Thoracic aorta (tissue), 2 donors: ENCODE measurements at regions not wholly inside any gene's neighbourhood (a gene's known extent, or its start where the extent isn't known, plus 50 kb on each side); places are given as distances from the start of the nearest gene placed in this dataset.

Experiments used
- ATAC-seq: fragments of 150-250 bp; one replicate; pipeline ENCODE4 v1.8.0; 2017; ENCODE audit warnings: low read depth; ENCODE audit not compliant: insufficient number of reproducible peaks, low FRiP score
- DNase-seq: peaks from one replicate; pipeline ENCODE4 v3.0.0-alpha.2; 2020; ENCODE audit warnings: low spot score
- H3K27ac ChIP-seq, 2 donors: fragments of 200-600 bp; sonication (generic); 1 replicate in 1 of 2; 2 replicates in 1 of 2; pipeline ENCODE4 v1.5.1; 2016; ENCODE audit warnings: mild to moderate bottlenecking in 2 of 2, moderate library complexity in 2 of 2
- H3K27me3 ChIP-seq: fragments of 200-600 bp; sonication (generic); replicated peaks from 2 replicates; pipeline ENCODE4 v1.6.0; 2016; ENCODE audit warnings: mild to moderate bottlenecking; ENCODE audit not compliant: insufficient read depth
- H3K36me3 ChIP-seq: fragments of 200-600 bp; sonication (generic); one replicate; pipeline ENCODE4 v1.5.1; 2016
- H3K4me1 ChIP-seq, 2 donors: fragments of 200-600 bp; sonication (generic); 1 replicate in 1 of 2; 2 replicates in 1 of 2; pipeline versions ENCODE4 v1.5.1 to v1.6.0; 2016; ENCODE audit warnings: low read depth in 2 of 2, mild to moderate bottlenecking in 1 of 2; ENCODE audit not compliant: control insufficient read depth in 1 of 2
- H3K4me3 ChIP-seq: fragments of 200-600 bp; sonication (generic); 2 replicates; pipeline ENCODE4 v1.5.1; 2016; ENCODE audit warnings: mild to moderate bottlenecking
- H3K9me3 ChIP-seq: fragments of 200-600 bp; sonication (generic); 2 replicates; pipeline ENCODE4 v1.5.1; 2016
- TF ChIP-seq, protein P1 (sequence below): fragments of 200-600 bp; sonication (generic); IDR thresholded peaks from one replicate; pipeline ENCODE4 v1.5.1; 2019; ENCODE audit warnings: antibody characterized with exemption

DNA sequence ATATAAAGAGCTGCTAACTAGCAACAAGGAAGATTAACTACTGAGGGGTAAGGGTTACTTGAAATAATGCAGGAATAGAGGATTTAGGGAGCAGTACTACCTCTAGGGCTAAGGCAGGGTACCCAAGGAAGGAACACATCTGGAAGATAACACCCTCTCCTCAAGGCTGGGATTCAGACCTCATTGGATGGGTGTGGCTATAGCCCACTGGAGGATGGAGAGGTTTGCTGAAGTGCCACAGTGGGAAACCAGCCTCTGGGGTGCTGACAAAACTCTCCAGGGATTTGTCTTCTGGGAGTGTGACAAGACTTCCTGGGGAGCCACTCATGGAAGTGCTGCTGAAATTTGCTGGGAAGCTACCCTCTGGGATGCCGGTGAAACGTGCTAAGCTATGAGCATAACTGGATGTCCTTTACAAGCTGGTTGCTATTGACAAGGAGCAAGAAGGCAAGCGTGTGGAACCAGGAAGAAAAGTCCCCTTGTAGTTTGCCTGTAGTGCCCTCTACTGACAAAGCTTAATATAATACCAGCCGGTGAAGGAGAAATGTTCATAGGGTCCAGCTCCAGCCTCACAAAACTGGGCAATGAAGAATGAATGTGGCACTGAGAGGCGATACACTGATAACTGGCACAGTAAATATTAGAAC lies 122.8 kb upstream of the USP24 start:
- Histone ChIP-seq H3K27ac (no peak overlapping the region), H3K4me3 (no peak overlapping the region), H3K27me3 (no peaks in the 10 kb centered on the region), H3K4me1 (no peaks in the 10 kb centered on the region), H3K36me3 (no peaks in the 10 kb centered on the region), H3K9me3 (no peaks in the 10 kb centered on the region)
- TF ChIP-seq, protein P1, sequence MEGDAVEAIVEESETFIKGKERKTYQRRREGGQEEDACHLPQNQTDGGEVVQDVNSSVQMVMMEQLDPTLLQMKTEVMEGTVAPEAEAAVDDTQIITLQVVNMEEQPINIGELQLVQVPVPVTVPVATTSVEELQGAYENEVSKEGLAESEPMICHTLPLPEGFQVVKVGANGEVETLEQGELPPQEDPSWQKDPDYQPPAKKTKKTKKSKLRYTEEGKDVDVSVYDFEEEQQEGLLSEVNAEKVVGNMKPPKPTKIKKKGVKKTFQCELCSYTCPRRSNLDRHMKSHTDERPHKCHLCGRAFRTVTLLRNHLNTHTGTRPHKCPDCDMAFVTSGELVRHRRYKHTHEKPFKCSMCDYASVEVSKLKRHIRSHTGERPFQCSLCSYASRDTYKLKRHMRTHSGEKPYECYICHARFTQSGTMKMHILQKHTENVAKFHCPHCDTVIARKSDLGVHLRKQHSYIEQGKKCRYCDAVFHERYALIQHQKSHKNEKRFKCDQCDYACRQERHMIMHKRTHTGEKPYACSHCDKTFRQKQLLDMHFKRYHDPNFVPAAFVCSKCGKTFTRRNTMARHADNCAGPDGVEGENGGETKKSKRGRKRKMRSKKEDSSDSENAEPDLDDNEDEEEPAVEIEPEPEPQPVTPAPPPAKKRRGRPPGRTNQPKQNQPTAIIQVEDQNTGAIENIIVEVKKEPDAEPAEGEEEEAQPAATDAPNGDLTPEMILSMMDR = no peak
- DNase-seq = no peak
- no peak for ATAC-seq

DNA sequence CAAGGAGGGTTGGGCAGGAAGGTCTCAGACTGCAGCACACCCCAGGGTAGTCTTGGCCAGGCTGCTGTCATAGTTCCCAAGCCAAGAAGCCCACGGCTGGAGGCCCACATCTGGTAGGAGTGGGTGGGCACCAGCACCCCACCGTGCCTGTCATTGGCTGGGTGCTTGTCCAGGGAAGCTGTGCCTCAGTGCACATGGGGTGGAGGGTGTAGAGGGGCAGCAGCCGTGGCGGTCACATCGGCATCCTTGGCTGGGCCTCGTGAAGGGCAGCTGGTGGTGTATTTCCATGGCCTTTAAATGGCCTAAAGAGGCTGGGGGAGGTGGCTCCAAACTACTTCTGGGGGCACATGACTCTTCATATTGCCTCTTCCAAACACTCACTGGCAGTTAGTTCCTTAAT lies 119.6 kb upstream of the USP24 start:
- Histone ChIP-seq H3K27ac (no peak overlapping the region), H3K4me1 (no peaks in the 10 kb centered on the region), H3K9me3 (no peaks in the 10 kb centered on the region), H3K27me3 (no peaks in the 10 kb centered on the region), H3K4me3 (no peak overlapping the region), H3K36me3 (no peaks in the 10 kb centered on the region)
- TF ChIP-seq, protein P1 = no peak
- ATAC-seq = no peak
- DNase-seq = no peak

DNA sequence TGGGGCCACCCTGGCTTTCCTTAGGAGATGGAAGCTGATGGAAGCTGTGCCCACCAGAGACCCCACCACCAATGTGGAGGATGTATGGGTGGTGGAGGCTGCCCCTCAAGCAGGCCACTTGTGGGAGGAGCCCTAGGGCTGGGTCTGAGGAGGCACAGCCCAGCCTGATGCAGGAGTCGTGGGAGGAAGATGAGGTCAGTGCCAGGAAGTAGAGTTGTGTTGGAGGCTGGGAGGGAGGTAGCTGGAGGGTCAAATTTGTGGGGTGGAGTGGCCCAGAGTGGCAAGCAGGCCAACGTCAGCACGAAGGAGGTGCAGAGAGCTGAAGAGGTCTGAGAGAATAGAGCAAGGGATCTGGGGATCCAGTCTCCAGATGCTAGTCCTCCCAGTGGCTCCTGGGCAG lies 119.0 kb upstream of the USP24 start:
- H3K27ac ChIP-seq = no peak overlapping the region
- H3K27me3 ChIP-seq = no peaks in the 10 kb centered on the region
- TF ChIP-seq, protein P1 = no peak
- ATAC-seq = no peak
- no peaks in the 10 kb centered on the region for H3K36me3 ChIP-seq
- H3K4me3 ChIP-seq = no peak overlapping the region
- no peaks in the 10 kb centered on the region for H3K9me3 ChIP-seq
- no peaks in the 10 kb centered on the region for H3K4me1 ChIP-seq
- no peak for DNase-seq

DNA sequence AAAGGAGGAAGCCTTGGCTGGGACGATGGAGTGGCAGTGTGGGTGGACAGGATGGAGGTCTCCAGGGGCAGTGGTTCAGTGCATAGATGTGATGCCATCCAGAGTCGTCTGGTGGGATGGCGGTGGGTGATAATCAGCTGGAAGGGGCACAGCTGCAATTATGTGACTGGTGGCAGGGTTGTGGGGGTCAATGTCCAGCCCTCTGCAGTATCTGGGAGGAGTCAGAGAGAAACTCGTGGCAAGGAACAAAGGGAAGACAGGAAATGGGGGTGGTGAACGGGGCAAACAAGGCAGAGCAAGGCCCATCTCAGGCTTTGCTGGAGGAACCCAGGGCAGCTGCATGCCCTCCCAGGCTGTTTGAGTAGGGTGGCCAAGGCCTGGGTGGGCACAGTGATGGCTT lies 118.3 kb upstream of the USP24 start:
- Histone ChIP-seq H3K4me1 (no peaks in the 10 kb centered on the region), H3K9me3 (no peaks in the 10 kb centered on the region), H3K36me3 (no peaks in the 10 kb centered on the region), H3K27ac (no peak overlapping the region), H3K4me3 (no peak overlapping the region), H3K27me3 (no peaks in the 10 kb centered on the region)
- no peak for ATAC-seq
- no peak for DNase-seq
- TF ChIP-seq, protein P1 = no peak

DNA sequence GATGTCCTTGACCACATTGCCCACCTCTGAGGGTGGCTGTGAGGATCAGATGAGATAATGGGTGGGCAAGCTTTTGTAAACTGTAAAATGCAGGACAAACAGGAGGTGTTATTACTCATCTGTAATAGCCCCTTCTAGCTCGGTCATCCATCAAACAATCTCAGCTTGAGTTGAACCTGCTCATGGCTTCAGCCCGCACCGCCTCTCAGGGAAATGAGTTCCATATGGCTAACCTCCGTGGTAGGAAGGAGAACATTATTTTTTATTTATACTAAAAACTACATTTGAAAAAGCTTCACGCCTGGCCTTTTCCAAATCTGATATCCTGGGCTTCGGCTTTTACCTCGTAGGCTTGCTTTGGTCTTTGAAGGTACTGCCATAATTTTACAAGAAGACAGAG lies 116.2 kb upstream of the USP24 start:
- H3K36me3 ChIP-seq = no peaks in the 10 kb centered on the region
- H3K27ac ChIP-seq = no peak overlapping the region
- H3K27me3 ChIP-seq = no peaks in the 10 kb centered on the region
- H3K4me3 ChIP-seq = no peak overlapping the region
- H3K4me1 ChIP-seq = no peaks in the 10 kb centered on the region
- ATAC-seq = no peak
- TF ChIP-seq, protein P1 = no peak
- no peaks in the 10 kb centered on the region for H3K9me3 ChIP-seq
- no peak for DNase-seq
